Erythroblast (primary cell): ENCODE measurements at regions not wholly inside any gene's neighbourhood (a gene's known extent, or its start where the extent isn't known, plus 50 kb on each side); places are given as distances from the start of the nearest gene placed in this dataset.

Experiments used
- DNase-seq, 2 experiments: peaks; one replicate each; lab custom pipeline; 2025; lab: John Stamatoyannopoulos, UW
- GATA1 ChIP-seq: IDR thresholded peaks from 2 replicates; pipeline ENCODE4 v1.6.1; 2011; ENCODE audit warnings: low read depth, mild to moderate bottlenecking, control low read depth, low read length, moderate library complexity
- POLR2A ChIP-seq: IDR thresholded peaks from 2 replicates; pipeline ENCODE4 v1.6.1; 2011; ENCODE audit warnings: mild to moderate bottlenecking, low read length

GRCh38 chr9:94159069-94159939 is 75.0 kb downstream of the PTPDC1 start:
- DNase-seq: no peak
- TF ChIP-seq GATA1 (no peak), POLR2A (no peak)

GRCh38 chr9:94160594-94161501 is 76.6 kb downstream of the PTPDC1 start:
- TF ChIP-seq GATA1 (no peak), POLR2A (no peak)
- DNase-seq: peak in 1 of 2 experiments; percentile 28

- TF ChIP-seq GATA1 (no peak), POLR2A (no peak)
- DNase-seq: no peak
Observed at GRCh38 chr9:94161673-94162072, 77.4 kb downstream of the PTPDC1 start.

- TF ChIP-seq GATA1 (no peak), POLR2A (no peak)
- peak in 1 of 2 experiments; percentile 29 for DNase-seq
Observed at GRCh38 chr9:94164806-94165549, 80.7 kb downstream of the PTPDC1 start.

- TF ChIP-seq POLR2A: no peak
- no peak for TF ChIP-seq GATA1
- DNase-seq: peak; percentile 99
Observed at GRCh38 chr9:94165592-94166235, 81.5 kb downstream of the PTPDC1 start.

- peak; percentile 98 to 99 for DNase-seq
- TF ChIP-seq GATA1: no peak
- peak; percentile 95 for TF ChIP-seq POLR2A
Observed at GRCh38 chr9:94166236-94166975, 82.1 kb downstream of the PTPDC1 start.

GRCh38 chr9:94166976-94167346 is 82.7 kb downstream of the PTPDC1 start:
- TF ChIP-seq GATA1 (no peak), POLR2A (no peak)
- no peak for DNase-seq

- TF ChIP-seq POLR2A (no peak), GATA1 (no peak)
- no peak for DNase-seq
Observed at GRCh38 chr9:94167376-94167890, 83.2 kb downstream of the PTPDC1 start.

- no peak for DNase-seq
Observed at GRCh38 chr9:94168203-94169000, 84.1 kb downstream of the PTPDC1 start.

GRCh38 chr9:94169968-94170367 is 85.7 kb downstream of the PTPDC1 start:
- TF ChIP-seq POLR2A (no peak), GATA1 (no peak)
- no peak for DNase-seq

More at GRCh38 chr9:94168203-94169000, 84.1 kb downstream of the PTPDC1 start:
- no peak for TF ChIP-seq POLR2A
- TF ChIP-seq GATA1: no peak

- no peak for TF ChIP-seq GATA1
- no peak for TF ChIP-seq POLR2A
- no peak for DNase-seq
Observed at GRCh38 chr9:94173632-94174031, 85.5 kb upstream of the ZNF169 start.
